Heart left ventricle (tissue), 13 donors: ENCODE measurements at regions not wholly inside any gene's neighbourhood (a gene's known extent, or its start where the extent isn't known, plus 50 kb on each side); places are given as distances from the start of the nearest gene placed in this dataset.

Source experiments
- POLR2A ChIP-seq, 2 donors: fragments of 450-650 bp; IDR thresholded peaks; one replicate each; pipeline ENCODE4 v1.6.1; 2017; ENCODE audit warnings: antibody characterized with exemption in 2 of 2, mild to moderate bottlenecking in 2 of 2, moderate library complexity in 2 of 2
- TF ChIP-seq, protein P1 (sequence below), 12 donors: fragments of 200-600 bp; sonication (generic) in 4 of 12; IDR thresholded peaks; one replicate each; pipeline versions ENCODE4 v1.5.0 to v1.8.0; 2018 to 2022; ENCODE audit warnings: antibody characterized with exemption in 12 of 12, mild to moderate bottlenecking in 5 of 12
- donor health status: ischemic (EF 13 %, LVEDD 7.1; RV severe dilation, severe dysfunction).
- donor health status: DM: no; HTN: yes; CAD: no.
- donor health status: DM: no; HTN: no; CAD: no.
- donor health status: ischemic (EF 25% LVEDD 6.9; RV normal size, moderate dysfunction).
- donor health status: ischemic (EF 25% LVEDD 5.7; RV mildly dilated, moderate dysfunction).
- donor health status: ischemic (EF 35%, LVEDD 5.7; RV mildly dilated, moderate dysfunction).
- donor health status: nonischemic (EF 11% LVEDD 7.7; RV severe dilation, severe dysfunction).
- donor health status: DM: yes; HTN: yes; CAD: no.
- donor health status: PGD.
- donor health status: ischemic (EF 29% LVEDD 5.4; RV normal size, mild dysfunction).
- donor health status: nonischemic (EF 23%, LVEDD 6.1; RV moderate dilation, normal function).

DNA sequence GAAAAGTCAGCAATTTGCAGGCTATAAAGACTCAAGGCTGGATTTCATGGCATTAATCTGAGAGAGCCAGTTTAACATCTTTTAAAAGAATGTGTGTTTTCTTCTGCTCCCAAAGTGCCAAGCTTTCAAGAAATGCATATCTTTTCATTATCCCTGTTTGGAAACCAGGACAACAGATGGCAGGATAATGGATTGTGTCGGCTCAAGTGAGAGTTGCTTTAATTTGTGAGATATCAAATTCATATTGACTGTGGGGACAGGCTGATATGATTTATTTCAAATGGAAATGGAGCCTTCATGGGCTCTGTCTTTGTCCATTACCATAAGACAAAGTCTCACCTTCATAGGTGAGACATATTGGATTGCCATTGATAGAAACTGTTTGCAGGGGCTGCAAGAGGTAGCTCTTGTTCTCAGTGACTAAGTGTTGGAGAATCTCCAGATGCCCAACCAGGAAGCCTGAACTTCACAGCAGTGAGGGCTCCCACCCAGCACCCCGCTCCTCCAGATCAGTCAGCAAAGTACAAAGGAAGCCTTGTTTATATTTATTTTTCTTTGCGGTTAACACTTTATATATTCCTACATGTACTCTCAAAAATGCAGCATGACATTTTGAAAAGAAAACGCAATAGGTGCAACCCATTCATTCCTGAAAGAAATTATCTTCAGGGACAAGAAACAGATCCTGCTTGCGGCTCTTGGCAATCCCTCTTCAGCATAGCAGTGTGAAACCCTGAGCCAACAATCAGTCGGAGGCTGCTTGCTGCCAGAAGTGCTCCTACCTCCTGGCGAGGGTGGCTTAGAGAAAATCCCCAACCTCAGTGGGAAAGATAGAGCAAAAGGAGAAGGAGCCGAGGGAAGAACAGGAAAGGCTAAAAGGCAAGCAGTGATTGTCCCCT, 65.8 kb upstream of the ATL2 start:
- TF ChIP-seq, protein P1, sequence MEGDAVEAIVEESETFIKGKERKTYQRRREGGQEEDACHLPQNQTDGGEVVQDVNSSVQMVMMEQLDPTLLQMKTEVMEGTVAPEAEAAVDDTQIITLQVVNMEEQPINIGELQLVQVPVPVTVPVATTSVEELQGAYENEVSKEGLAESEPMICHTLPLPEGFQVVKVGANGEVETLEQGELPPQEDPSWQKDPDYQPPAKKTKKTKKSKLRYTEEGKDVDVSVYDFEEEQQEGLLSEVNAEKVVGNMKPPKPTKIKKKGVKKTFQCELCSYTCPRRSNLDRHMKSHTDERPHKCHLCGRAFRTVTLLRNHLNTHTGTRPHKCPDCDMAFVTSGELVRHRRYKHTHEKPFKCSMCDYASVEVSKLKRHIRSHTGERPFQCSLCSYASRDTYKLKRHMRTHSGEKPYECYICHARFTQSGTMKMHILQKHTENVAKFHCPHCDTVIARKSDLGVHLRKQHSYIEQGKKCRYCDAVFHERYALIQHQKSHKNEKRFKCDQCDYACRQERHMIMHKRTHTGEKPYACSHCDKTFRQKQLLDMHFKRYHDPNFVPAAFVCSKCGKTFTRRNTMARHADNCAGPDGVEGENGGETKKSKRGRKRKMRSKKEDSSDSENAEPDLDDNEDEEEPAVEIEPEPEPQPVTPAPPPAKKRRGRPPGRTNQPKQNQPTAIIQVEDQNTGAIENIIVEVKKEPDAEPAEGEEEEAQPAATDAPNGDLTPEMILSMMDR (IDR thresholded peaks at IDR 0.05), result no peak
- no peak for TF ChIP-seq POLR2A (IDR thresholded peaks at IDR 0.05)
